ENCODE measurements at regions not wholly inside any gene's neighbourhood (a gene's known extent, or its start where the extent isn't known, plus 50 kb on each side); places are given as distances from the start of the nearest gene placed in this dataset.

GRCh38 chr6:109902870-109903269 lies 75.2 kb upstream of the GPR6 start:
- no peak for TF ChIP-seq CTCF (conservative IDR thresholded peaks at IDR 0.05; ENCODE audit: low read depth in 2 of 2)
- no peak for TF ChIP-seq REST (IDR thresholded peaks at IDR 0.05; ENCODE audit: unreplicated experiment)
- no peak for TF ChIP-seq EZH2 (IDR thresholded peaks at IDR 0.05; ENCODE audit: low read depth, unreplicated experiment)
- TF ChIP-seq JUNB (IDR thresholded peaks at IDR 0.05; ENCODE audit: unreplicated experiment) = no peak
- TF ChIP-seq POLR2AphosphoS5 (IDR thresholded peaks at IDR 0.05; ENCODE audit: low read depth) = no peak

Data from GM23338 (cell line).